ENCODE measurements at regions not wholly inside any gene's neighbourhood (a gene's known extent, or its start where the extent isn't known, plus 50 kb on each side); places are given as distances from the start of the nearest gene placed in this dataset.

GRCh38 chr3:194208709-194209108 is 72.8 kb downstream of the HES1 start:
- TF ChIP-seq CTCF (IDR thresholded peaks at IDR 0.05) (no peak), POLR2AphosphoS5 (IDR thresholded peaks at IDR 0.05; ENCODE audit: insufficient read depth in 1 of 2, low read depth in 1 of 2) (no peak)

All from vagina (tissue), 2 donors.